ENCODE measurements at regions not wholly inside any gene's neighbourhood (a gene's known extent, or its start where the extent isn't known, plus 50 kb on each side); places are given as distances from the start of the nearest gene placed in this dataset.

DNA sequence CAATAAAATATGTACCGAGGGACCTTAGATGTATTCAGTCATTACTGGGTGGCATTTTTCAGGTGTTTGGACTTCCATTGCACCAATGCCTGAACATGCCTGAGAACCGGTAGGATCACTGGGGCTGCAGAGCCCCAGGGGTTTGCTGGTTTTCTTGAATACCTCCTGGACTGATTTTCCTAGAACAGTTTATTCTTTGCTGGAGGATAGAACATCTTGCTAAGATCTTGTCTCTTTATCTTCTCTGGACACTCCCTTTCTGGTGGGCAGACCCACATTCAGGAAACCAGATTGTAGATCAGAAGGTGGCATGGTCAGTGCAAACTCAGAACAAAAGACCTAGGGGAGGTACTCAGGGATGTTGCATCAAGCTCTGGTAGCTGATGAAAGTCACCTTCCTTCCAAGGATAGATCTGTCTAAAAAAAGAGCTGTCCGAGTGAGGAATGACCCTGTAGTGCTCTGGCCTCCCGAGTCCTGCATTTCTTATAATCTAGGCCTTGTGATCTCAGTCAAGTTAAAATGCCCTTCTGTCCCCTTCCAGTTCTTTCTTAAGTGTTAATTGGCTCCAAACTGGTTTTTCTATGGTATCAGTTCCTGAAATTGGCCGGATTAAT is 84.8 kb downstream of the CLDN34 start:
- intact Hi-C loops (cut with DNase I; ENCODE audit: low total_unique reads): no loop called here
- H3K4me1 ChIP-seq: peaks cover 0 to 5% of the 10 kb centered on the region in 2 donors
- H3K27ac ChIP-seq: peak overlapping the region; percentile 16 to 23

DNA sequence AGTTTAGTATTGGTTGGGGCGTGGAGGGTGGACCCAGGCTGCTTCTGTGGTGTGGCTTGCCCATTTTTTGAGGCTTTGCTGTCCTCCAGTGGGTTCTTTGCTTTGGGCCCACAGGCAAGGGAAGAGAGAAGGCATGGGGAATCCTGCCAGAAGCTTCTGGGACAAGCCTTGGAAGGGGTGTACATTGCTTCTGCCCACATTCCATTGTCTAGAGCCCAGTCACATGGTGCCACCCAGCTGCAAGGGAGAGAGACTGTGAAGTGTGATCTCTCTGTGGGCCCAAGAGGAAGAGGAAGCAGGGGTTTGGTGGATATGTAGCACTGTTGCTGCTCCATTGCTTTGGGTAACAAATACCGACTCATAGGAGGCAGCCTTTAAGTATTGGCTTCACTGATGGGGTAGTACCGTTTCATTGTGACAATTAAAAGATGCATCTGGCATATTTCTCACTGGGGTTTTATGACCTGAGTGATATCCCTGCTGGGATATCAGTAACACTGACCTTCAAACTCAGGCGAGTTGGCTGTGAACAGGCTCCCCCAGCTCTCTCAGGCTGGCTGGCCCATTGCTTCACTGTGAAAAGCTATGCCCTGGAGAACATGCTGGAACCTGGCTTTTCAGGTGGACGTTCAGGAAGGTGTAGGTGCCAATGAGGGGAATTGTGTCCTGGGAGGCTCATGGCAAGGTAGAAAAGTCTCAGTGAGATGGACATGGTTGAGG is 85.9 kb downstream of the CLDN34 start:
- DNase-seq (ENCODE audit: low spot score in 2 of 2): no peak
- intact Hi-C loops (cut with DNase I; ENCODE audit: low total_unique reads): no loop called here
- Histone ChIP-seq H3K27me3 (peaks cover 0 to 16% of the 10 kb centered on the region in 2 donors), H3K27ac (peak overlapping the region in 1 of 2 donors; percentile 23), H3K9me3 (peaks cover 0 to 6% of the 10 kb centered on the region in 2 donors), H3K36me3 (no peaks in the 10 kb centered on the region), H3K4me3 (no peak overlapping the region), H3K4me1 (peaks cover 0 to 5% of the 10 kb centered on the region in 2 donors)
- no peak for TF ChIP-seq POLR2AphosphoS5 (IDR thresholded peaks at IDR 0.05)
- TF ChIP-seq, protein P1, sequence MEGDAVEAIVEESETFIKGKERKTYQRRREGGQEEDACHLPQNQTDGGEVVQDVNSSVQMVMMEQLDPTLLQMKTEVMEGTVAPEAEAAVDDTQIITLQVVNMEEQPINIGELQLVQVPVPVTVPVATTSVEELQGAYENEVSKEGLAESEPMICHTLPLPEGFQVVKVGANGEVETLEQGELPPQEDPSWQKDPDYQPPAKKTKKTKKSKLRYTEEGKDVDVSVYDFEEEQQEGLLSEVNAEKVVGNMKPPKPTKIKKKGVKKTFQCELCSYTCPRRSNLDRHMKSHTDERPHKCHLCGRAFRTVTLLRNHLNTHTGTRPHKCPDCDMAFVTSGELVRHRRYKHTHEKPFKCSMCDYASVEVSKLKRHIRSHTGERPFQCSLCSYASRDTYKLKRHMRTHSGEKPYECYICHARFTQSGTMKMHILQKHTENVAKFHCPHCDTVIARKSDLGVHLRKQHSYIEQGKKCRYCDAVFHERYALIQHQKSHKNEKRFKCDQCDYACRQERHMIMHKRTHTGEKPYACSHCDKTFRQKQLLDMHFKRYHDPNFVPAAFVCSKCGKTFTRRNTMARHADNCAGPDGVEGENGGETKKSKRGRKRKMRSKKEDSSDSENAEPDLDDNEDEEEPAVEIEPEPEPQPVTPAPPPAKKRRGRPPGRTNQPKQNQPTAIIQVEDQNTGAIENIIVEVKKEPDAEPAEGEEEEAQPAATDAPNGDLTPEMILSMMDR (IDR thresholded peaks at IDR 0.05): no peak
- TF ChIP-seq POLR2A (IDR thresholded peaks at IDR 0.05): no peak

More for the DNA sequence above, 84.8 kb downstream of the CLDN34 start:
- H3K4me3 ChIP-seq: no peak overlapping the region
- peaks cover 0 to 16% of the 10 kb centered on the region in 2 donors for H3K27me3 ChIP-seq
- no peaks in the 10 kb centered on the region for H3K36me3 ChIP-seq
- peak in 1 of 2 donors; percentile 49 for DNase-seq (ENCODE audit: low spot score in 2 of 2)
- no peak for TF ChIP-seq POLR2A (IDR thresholded peaks at IDR 0.05)
- no peak for TF ChIP-seq POLR2AphosphoS5 (IDR thresholded peaks at IDR 0.05)
- TF ChIP-seq, protein P1 (IDR thresholded peaks at IDR 0.05): no peak
- peaks cover 0 to 6% of the 10 kb centered on the region in 2 donors for H3K9me3 ChIP-seq

DNA sequence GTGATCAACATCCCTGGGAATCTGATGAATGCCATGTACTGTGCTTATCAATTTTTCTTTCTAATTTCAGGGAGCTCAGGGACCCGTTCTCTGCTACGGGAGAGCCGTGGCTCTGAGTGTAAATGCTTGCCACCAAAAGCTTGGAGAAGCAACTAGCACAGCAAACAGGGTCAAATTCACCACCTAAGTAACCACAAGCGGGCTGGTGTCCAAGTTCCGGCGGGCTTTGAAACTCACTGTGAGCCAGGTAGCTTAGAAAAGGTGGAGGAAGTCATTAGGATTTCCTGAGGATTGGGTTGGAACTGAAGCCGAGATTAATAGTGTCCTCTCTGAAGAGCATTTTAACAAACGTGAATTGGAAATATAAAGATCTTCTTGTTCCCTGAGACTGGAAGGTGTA is 87.2 kb downstream of the CLDN34 start:
- TF ChIP-seq POLR2AphosphoS5 (IDR thresholded peaks at IDR 0.05): no peak
- TF ChIP-seq, protein P1 (IDR thresholded peaks at IDR 0.05): no peak
- TF ChIP-seq POLR2A (IDR thresholded peaks at IDR 0.05): no peak
- Histone ChIP-seq H3K27ac (peak overlapping the region in 1 of 2 donors; percentile 13), H3K27me3 (peaks cover 0 to 16% of the 10 kb centered on the region in 2 donors), H3K9me3 (peaks cover 0 to 6% of the 10 kb centered on the region in 2 donors), H3K4me3 (no peak overlapping the region), H3K4me1 (peaks cover 0 to 5% of the 10 kb centered on the region in 2 donors), H3K36me3 (no peaks in the 10 kb centered on the region)
- intact Hi-C loops (cut with DNase I; ENCODE audit: low total_unique reads): no loop called here
- peak; percentile 55 to 63 for DNase-seq (ENCODE audit: low spot score in 2 of 2)

DNA sequence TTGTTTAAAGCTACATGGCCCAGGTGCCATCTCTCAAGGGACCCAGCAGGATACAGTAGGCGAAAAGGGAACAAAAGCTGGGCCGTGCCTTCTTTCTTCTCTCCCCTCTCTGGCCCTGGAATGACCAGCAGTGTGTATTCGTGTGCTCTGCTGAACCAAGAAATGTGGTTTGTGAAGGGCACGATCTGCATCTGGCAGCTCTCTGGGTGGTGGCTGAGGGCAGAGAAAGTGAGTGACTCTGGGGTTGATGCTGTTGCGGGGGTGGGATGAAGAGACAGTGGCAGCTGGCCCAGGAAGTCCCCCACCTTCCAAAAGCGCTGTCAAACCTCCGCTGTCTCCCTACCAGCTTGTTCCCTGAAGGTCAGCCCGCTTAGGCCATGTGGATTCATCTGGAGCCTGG is 88.3 kb downstream of the CLDN34 start:
- Histone ChIP-seq H3K4me1 (peaks cover 0 to 5% of the 10 kb centered on the region in 2 donors), H3K36me3 (no peaks in the 10 kb centered on the region), H3K27me3 (peaks cover 0 to 9% of the 10 kb centered on the region in 2 donors), H3K4me3 (no peak overlapping the region), H3K9me3 (peaks cover 0 to 6% of the 10 kb centered on the region in 2 donors), H3K27ac (peak overlapping the region in 1 of 2 donors; percentile 44)
- intact Hi-C loops (cut with DNase I; ENCODE audit: low total_unique reads): no loop called here
- no peak for TF ChIP-seq POLR2A (IDR thresholded peaks at IDR 0.05)
- TF ChIP-seq POLR2AphosphoS5 (IDR thresholded peaks at IDR 0.05): no peak
- TF ChIP-seq, protein P1 (IDR thresholded peaks at IDR 0.05): no peak
- no peak for DNase-seq (ENCODE audit: low spot score in 2 of 2)

DNA sequence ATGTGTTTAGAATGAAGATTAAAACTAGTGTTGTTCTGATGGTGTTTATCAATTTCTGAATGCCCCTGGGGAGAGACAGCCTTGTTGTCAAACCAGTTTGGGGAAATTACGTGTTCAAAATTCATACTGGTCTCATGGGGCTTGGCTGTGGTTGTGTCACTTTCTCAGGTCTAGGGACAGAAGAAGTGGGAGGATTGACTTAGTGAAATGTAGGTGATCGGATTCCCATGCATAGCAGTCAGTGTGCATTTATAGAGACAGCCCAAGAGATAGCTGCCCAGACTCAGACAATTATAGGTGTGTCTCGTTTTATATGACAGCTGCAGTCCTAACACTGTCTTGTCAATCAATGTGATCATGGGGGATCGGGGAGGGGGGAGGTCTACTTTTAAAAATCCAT is 94.4 kb upstream of the CLCN4 start:
- intact Hi-C loops (cut with DNase I; ENCODE audit: low total_unique reads): no loop called here
- H3K27ac ChIP-seq: peak overlapping the region; percentile 33 to 48
- no peak for DNase-seq (ENCODE audit: low spot score in 2 of 2)
- no peaks in the 10 kb centered on the region for H3K9me3 ChIP-seq
- peaks cover 0 to 11% of the 10 kb centered on the region in 2 donors for H3K27me3 ChIP-seq
- H3K4me3 ChIP-seq: no peak overlapping the region
- TF ChIP-seq POLR2AphosphoS5 (IDR thresholded peaks at IDR 0.05): no peak
- no peak for TF ChIP-seq POLR2A (IDR thresholded peaks at IDR 0.05)
- TF ChIP-seq, protein P1 (IDR thresholded peaks at IDR 0.05): no peak
- no peaks in the 10 kb centered on the region for H3K4me1 ChIP-seq
- no peaks in the 10 kb centered on the region for H3K36me3 ChIP-seq

Data from breast epithelium (tissue), 4 donors.